GM19438 (cell line): ENCODE measurements at regions not wholly inside any gene's neighbourhood (a gene's known extent, or its start where the extent isn't known, plus 50 kb on each side); places are given as distances from the start of the nearest gene placed in this dataset.
A peak's percentile ranks its signal among the peaks of the same experiment; 100 is the strongest.
"Not testable (repeated sequence)": the region's sequence is repeated elsewhere in the genome, so short reads cannot be mapped to it uniquely, and the experiment has no call there.

ENCODE experiments used
- ATAC-seq: cut with Tn5 transposase; IDR thresholded peaks from one replicate; pipeline ENCODE4 v1.9.1; 2021; ENCODE audit warnings: low read depth; ENCODE audit not compliant: unreplicated experiment

DNA sequence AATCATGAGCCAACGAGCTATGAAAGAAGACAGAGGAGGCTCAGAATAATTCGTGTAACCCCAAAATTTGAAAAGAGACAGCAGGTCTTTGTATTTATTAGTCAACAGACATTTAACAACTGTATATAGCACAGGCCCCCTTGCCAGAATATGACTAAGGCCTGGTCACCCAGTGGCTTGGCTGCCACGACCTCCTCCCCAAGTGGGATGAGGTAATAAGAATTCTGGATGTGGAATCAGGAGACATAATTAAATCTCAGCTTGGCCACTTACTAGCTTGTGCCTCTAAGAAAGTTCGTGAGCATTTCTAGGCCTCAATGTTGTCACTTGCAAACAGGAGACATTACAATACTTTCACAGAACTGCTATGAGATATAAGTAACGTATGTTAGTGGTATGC lies 134.2 kb upstream of the TNFSF4 start:
- ATAC-seq: no peak

- ATAC-seq: no peak
Measured at GRCh38 chr1:173341971-173342370, 134.8 kb upstream of the TNFSF4 start.

DNA sequence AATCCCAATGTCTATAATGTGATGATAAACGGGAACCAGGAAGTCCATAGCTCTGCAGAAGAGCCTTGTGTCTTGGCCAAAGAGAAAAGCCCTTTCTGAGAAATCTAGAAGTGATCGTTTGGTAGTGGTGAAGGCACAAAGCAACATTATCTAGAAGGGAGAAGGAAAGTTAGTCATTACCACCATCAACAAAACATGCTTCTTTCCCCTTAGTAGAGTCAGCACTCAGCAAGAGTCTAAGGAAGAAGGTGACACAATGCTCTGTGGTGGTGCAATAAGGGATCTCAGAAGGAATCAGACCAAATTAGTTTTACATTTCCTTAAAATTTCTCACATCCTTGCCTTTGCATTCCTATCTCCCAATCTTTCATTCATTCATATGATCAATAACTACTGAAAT lies 134.4 kb upstream of the PRDX6 start:
- ATAC-seq: no peak

DNA sequence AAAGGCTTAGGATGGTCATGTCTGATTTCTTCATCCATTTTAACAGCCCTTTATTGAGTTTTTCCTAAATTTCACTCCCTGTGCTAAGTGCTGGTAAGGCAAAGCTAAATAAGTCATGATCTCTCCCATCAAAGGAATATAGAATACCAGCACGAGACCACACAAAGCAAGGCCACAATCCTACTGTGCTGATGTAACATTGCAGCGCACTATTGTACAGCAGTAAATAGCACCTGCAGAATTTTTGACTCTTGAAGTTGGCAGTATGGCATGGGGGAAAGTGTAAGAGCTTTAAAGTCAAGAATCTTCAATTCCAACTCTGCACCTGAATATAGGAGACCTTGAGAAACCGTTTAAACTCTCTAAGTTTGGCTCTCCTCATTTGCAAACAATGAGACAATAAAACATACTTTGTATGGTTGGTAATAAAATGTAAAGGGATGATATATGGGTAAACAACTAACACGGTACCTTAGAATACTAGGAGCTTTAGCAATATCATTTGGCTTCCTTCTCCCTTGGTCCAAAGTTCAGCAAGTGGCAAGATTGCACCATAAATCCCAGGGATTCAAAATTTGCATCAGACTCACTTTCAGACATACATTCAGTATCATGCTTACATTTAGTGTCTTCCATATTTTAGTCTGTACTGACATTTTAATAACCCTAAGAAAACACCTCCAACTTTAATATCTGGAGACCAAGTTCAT lies 132.9 kb upstream of the PRDX6 start:
- no peak for ATAC-seq

GRCh38 chr1:173347282-173347818 lies 129.8 kb upstream of the PRDX6 start:
- ATAC-seq: no peak

- ATAC-seq: not testable (repeated sequence)
Measured at GRCh38 chr1:173352635-173353034, 124.5 kb upstream of the PRDX6 start.

GRCh38 chr1:173353350-173353749 lies 123.8 kb upstream of the PRDX6 start:
- ATAC-seq: no peak

GRCh38 chr1:173354937-173355280 lies 122.2 kb upstream of the PRDX6 start:
- ATAC-seq: no peak

DNA sequence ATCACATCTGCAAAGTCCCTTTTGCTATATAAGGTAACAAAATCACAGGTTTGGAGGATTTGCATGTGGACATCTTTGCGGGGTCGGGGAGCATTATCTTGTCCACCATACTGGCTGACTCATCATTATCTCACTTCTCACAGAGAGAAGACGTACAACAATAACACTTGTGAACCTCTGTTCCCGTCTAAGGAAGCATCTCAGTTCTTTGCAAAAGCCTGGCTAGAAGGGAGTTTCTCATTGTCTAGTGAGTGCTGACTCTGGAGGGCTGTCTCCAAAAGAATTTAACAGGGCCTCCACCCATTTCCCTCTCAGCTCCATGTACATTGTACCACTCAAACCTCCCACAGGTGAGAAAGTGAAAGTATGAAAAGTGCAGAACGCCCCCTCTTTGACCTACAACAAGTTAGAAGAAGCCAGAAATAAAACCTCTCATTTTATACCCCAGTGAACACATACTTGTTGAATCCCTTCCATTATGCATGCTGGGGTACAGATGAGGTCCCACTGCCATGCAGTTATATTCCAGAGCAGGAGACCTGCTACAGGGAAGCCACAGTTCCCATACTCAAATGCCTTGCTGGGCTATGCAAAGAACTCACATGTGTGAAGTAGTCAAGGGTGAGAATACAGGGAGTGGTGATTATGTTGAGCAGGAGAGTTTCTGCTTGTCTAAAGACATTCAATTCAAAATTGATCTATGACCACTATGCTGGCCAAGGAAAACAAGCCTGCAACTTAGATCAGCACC lies 121.7 kb upstream of the PRDX6 start:
- peak; percentile 58 for ATAC-seq

- no peak for ATAC-seq
Measured at GRCh38 chr1:173356191-173356762, 120.9 kb upstream of the PRDX6 start.

GRCh38 chr1:173360487-173361063 lies 116.6 kb upstream of the PRDX6 start:
- no peak for ATAC-seq

DNA sequence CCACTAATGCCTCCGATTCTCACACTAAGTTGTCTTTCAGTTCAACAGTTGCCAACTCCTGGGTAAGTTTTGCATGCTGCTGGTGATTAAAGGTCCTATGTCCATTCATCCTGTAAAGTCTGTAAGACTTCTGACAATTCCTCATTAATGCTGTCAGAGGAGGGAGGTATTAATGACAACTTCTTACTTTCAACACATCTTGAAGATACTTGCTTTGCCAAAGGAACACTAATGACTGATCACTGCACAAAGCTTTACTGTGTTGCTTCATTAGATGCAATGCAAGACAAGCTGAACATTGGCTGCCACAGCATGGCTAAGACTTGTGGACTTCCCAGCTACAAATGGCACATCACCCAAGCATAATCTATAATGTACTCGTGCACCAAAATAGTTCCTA lies 114.6 kb upstream of the PRDX6 start:
- no peak for ATAC-seq

GRCh38 chr1:173364827-173365226 lies 112.3 kb upstream of the PRDX6 start:
- ATAC-seq: no peak

DNA sequence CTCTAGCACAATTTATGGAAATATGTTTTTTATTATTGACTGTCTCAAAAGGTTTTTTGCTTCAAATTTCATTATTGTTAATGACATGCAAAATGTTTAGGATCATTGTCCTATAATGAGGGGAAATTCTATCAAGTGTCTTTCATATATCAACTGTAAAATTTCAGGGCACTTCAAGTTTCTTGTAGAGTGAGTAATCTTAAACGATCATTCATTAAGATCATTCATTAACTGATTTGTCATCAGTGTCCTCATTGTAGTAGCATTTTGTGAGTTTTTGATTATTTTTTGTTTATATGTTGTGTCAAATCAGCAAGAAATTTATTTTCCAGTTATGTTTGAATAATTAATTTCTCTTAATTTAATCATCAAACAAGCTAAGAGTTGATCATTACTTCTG lies 111.8 kb upstream of the PRDX6 start:
- ATAC-seq: no peak

- ATAC-seq: no peak
Measured at GRCh38 chr1:173367136-173367535, 110.0 kb upstream of the PRDX6 start.

- ATAC-seq: not testable (repeated sequence)
Measured at GRCh38 chr1:173370586-173370985, 106.5 kb upstream of the PRDX6 start.

DNA sequence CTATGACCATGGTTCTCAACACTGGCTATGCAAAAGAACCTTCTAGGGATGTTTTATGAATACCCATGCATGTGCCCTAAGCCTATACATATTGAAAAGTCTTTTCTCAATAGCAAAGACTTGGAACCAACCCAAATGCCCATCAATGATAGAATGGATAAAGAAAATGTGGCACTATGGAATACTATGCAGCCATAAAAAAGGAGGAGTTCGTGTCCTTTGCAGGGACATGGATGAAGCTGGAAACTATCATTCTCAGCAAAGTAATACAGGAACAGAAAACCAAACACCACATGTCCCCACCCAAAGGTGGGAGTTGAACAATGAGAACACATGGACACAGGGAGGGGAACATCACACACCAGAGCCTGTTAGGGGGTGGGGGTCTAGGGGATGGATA lies 101.1 kb upstream of the PRDX6 start:
- not testable (repeated sequence) for ATAC-seq

DNA sequence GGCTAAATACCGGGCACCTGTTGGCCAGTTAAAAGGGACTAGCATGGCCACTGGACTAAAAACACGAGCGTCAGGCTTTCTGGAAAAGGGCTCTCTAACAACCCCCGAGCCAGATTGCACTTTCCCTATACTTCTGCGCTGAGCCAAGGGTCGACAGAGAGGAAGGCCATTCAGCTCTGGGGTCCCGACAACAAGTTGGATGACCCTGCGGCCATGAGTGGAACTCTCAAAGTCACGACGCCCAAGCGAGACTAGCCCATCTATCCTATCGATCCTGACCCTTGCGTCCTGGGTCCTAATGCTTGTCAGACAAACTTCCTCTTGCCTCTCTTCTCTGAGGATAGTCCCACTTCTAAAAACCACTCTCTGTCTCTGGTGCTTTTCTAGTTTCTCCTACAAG lies 99.9 kb upstream of the PRDX6 start:
- no peak for ATAC-seq

GRCh38 chr1:173383351-173383750 lies 93.8 kb upstream of the PRDX6 start:
- ATAC-seq: no peak

DNA sequence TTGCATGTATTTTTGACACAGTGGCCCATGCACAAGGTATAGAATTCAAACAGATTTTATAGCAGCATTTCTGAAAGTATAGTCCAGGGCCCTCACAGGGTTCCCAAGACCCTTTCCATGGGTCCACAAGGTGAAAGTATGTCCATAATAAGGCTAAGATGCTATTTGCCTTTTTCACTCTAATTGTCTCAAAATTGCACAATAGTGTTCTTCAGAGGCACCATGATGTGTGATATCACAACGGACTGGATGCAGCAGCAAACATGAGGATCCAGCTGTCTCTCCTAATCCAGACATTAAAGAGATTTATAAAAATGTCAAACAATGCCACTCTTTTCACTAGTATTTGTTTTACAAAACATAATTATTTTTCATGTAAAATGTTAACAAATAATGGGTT lies 88.8 kb upstream of the PRDX6 start:
- ATAC-seq: no peak

DNA sequence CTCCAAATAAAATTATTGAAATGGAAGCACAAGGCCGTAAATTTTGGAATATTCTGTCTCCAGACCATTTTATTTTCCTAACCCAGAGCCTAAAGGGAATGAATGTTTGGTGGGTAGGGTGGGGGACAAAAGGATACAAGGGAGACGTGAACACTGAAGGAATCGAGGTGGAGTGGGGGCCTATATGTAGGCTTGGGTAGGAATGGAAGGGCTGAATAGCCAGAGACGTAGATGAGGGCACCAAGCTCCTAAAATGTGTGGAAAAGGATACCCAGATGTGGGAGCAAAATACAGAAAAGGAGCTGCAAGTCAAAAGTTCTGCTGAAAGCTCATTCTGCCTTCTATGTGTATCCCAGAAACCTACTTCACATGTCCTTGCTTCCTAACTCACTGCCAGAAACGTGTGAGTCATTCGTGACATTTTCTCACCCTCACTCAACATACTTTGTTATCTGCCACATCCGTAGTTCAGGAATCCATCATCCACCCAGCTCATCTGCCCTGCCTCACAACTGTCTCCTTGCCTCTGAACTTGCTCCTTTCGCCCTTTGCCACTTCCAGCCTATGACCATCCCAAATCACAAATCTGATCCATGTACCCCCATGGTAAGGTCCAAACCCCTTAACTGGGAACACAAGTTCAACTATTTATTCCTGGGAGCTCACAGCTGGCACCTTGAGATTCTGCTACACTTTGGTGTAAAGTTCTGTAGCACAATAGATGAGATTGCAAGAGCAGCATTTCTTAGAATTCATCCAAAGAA lies 84.1 kb upstream of the PRDX6 start:
- ATAC-seq: no peak
